DOHH2 (cell line): ENCODE measurements at regions not wholly inside any gene's neighbourhood (a gene's known extent, or its start where the extent isn't known, plus 50 kb on each side); places are given as distances from the start of the nearest gene placed in this dataset.

Source experiments
- CTCF ChIP-seq: fragments of 200-600 bp; sonication (generic); IDR thresholded peaks from one replicate; pipeline ENCODE4 v1.5.1; 2014; ENCODE audit warnings: antibody characterized with exemption, mild to moderate bottlenecking, low read depth, low read length; ENCODE audit not compliant: poor library complexity, severe bottlenecking
- EZH2phosphoT487 ChIP-seq: fragments of 200-600 bp; sonication (generic); IDR thresholded peaks from 2 replicates; pipeline ENCODE4 v1.6.1; 2017; ENCODE audit warnings: borderline replicate concordance, mild to moderate bottlenecking, antibody characterized with exemption, low read length, moderate library complexity, mixed read lengths

- TF ChIP-seq CTCF, result no peak
- TF ChIP-seq EZH2phosphoT487, result no peak
These were observed 1090.2 kb upstream of the ACVR2A start for GRCh38 chr2:146754606-146755005.
